Breast epithelium (tissue), 3 donors: ENCODE measurements at regions not wholly inside any gene's neighbourhood (a gene's known extent, or its start where the extent isn't known, plus 50 kb on each side); places are given as distances from the start of the nearest gene placed in this dataset.

Experiments
- POLR2A ChIP-seq: fragments of 450-650 bp; IDR thresholded peaks from one replicate; pipeline ENCODE4 v1.6.1; 2016; ENCODE audit warnings: antibody characterized with exemption, mild to moderate bottlenecking, moderate library complexity
- POLR2AphosphoS5 ChIP-seq, 3 donors: sonication (generic); formaldehyde crosslinking; IDR thresholded peaks; one replicate each; pipeline ENCODE4 v1.6.1; 2017; ENCODE audit warnings: antibody characterized with exemption in 3 of 3
- TF ChIP-seq, protein P1 (sequence below), 3 donors: fragments of 450-650 bp; IDR thresholded peaks; one replicate each; pipeline ENCODE4 v1.5.1; 2016 to 2017; ENCODE audit warnings: antibody characterized with exemption in 3 of 3, mild to moderate bottlenecking in 3 of 3, moderate library complexity in 3 of 3

DNA sequence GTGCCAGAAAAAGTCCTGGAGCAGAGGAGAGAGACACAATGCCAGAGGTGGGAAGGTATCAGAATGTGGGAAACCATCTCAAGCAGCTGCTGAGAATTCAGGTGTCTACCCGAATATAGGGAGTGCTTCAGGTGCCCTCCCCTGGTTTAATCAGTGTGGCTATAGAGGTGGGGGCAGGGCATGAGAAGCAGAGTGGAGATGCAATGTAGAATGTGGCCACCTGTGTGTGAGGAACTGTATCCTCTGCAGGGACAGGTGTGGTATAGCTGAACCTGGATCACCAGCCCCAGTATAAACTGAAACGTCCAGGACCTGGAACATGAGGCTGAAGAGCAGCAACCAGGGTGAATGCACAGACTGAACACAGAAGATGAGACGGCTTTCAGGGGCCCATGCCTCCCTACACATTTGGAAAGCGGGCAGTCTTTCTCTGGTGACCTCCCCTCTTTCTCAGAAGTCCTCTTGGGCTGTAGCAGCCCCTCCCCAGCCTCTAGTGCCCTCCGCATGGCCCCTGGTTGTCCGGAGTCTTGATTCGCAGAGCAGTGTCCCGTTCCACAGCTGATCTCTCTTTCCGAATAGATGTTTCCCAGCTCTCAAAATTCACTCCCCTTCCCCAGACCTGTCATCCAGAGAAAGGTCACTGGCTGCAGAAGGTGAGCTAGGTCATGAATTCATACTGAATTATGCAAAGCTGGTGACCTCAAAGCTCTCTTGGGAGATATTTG lies 103.1 kb downstream of the ABHD5 start:
- TF ChIP-seq POLR2AphosphoS5 (IDR thresholded peaks at IDR 0.05) = no peak
- no peak for TF ChIP-seq POLR2A
- TF ChIP-seq, protein P1, sequence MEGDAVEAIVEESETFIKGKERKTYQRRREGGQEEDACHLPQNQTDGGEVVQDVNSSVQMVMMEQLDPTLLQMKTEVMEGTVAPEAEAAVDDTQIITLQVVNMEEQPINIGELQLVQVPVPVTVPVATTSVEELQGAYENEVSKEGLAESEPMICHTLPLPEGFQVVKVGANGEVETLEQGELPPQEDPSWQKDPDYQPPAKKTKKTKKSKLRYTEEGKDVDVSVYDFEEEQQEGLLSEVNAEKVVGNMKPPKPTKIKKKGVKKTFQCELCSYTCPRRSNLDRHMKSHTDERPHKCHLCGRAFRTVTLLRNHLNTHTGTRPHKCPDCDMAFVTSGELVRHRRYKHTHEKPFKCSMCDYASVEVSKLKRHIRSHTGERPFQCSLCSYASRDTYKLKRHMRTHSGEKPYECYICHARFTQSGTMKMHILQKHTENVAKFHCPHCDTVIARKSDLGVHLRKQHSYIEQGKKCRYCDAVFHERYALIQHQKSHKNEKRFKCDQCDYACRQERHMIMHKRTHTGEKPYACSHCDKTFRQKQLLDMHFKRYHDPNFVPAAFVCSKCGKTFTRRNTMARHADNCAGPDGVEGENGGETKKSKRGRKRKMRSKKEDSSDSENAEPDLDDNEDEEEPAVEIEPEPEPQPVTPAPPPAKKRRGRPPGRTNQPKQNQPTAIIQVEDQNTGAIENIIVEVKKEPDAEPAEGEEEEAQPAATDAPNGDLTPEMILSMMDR (IDR thresholded peaks at IDR 0.05) = no peak
